Lower leg skin (tissue), 3 donors: ENCODE measurements at regions not wholly inside any gene's neighbourhood (a gene's known extent, or its start where the extent isn't known, plus 50 kb on each side); places are given as distances from the start of the nearest gene placed in this dataset.

Experiments
- CTCF ChIP-seq, 3 donors: fragments of 450-650 bp; IDR thresholded peaks; one replicate each; pipeline ENCODE4 v1.5.1; 2016; ENCODE audit warnings: antibody characterized with exemption in 3 of 3, mild to moderate bottlenecking in 3 of 3, moderate library complexity in 2 of 3
- POLR2A ChIP-seq, 2 donors: fragments of 450-650 bp; IDR thresholded peaks; one replicate each; pipeline ENCODE4 v1.6.1; 2016 to 2017; ENCODE audit warnings: antibody characterized with exemption in 2 of 2, mild to moderate bottlenecking in 1 of 2, moderate library complexity in 1 of 2

- TF ChIP-seq CTCF (IDR thresholded peaks at IDR 0.05) (no peak), POLR2A (IDR thresholded peaks at IDR 0.05) (no peak)
These were observed 186.0 kb upstream of the TNP1 start for GRCh38 chr2:217045700-217046475.
